Suppressor macrophage (primary cell): ENCODE measurements at regions not wholly inside any gene's neighbourhood (a gene's known extent, or its start where the extent isn't known, plus 50 kb on each side); places are given as distances from the start of the nearest gene placed in this dataset.
"Not testable (repeated sequence)": the region's sequence is repeated elsewhere in the genome, so short reads cannot be mapped to it uniquely, and the experiment has no call there.

ENCODE experiments used
- DNase-seq, 4 experiments: peaks; one replicate each; pipeline ENCODE4 v3.0.0-alpha.2; 2020 to 2022

GRCh38 chr4:138113819-138114400 is 128.2 kb downstream of the SLC7A11 start:
- DNase-seq: no peak

GRCh38 chr4:138112890-138113289 is 129.3 kb downstream of the SLC7A11 start:
- DNase-seq: not testable (repeated sequence)

GRCh38 chr4:138112389-138112788 is 129.8 kb downstream of the SLC7A11 start:
- no peak for DNase-seq

- no peak for DNase-seq
Observed at GRCh38 chr4:138111462-138112000, 130.6 kb downstream of the SLC7A11 start.

- no peak for DNase-seq
Observed at GRCh38 chr4:138110815-138111214, 131.3 kb downstream of the SLC7A11 start.

GRCh38 chr4:138107023-138107422 is 135.1 kb downstream of the SLC7A11 start:
- DNase-seq: no peak

GRCh38 chr4:138105331-138105730 is 136.8 kb downstream of the SLC7A11 start:
- DNase-seq: no peak

- no peak for DNase-seq
Observed at GRCh38 chr4:138104284-138104680, 137.9 kb downstream of the SLC7A11 start.

- no peak for DNase-seq
Observed at GRCh38 chr4:138103597-138104283, 138.4 kb downstream of the SLC7A11 start.

GRCh38 chr4:138099385-138099784 is 142.8 kb downstream of the SLC7A11 start:
- DNase-seq: no peak

GRCh38 chr4:138097912-138098600 is 144.1 kb downstream of the SLC7A11 start:
- no peak for DNase-seq

- DNase-seq: no peak
Observed at GRCh38 chr4:138096384-138097062, 145.6 kb downstream of the SLC7A11 start.

GRCh38 chr4:138095378-138095777 is 146.8 kb downstream of the SLC7A11 start:
- DNase-seq: no peak

- no peak for DNase-seq
Observed at GRCh38 chr4:138092060-138092459, 150.1 kb downstream of the SLC7A11 start.

GRCh38 chr4:138090918-138091676 is 151.1 kb downstream of the SLC7A11 start:
- DNase-seq: no peak

GRCh38 chr4:138090150-138090917 is 151.8 kb downstream of the SLC7A11 start:
- peak; percentile 62 to 84 (median 72) for DNase-seq

- DNase-seq: no peak
Observed at GRCh38 chr4:138088449-138089208, 153.5 kb downstream of the SLC7A11 start.

- no peak for DNase-seq
Observed at GRCh38 chr4:138087066-138087719, 155.0 kb downstream of the SLC7A11 start.

- DNase-seq: no peak
Observed at GRCh38 chr4:138086611-138087041, 155.5 kb downstream of the SLC7A11 start.

- no peak for DNase-seq
Observed at GRCh38 chr4:138085736-138086305, 156.3 kb downstream of the SLC7A11 start.
